Osteocyte (in vitro differentiated cells): ENCODE measurements at regions not wholly inside any gene's neighbourhood (a gene's known extent, or its start where the extent isn't known, plus 50 kb on each side); places are given as distances from the start of the nearest gene placed in this dataset.
"Not testable (repeated sequence)": the region's sequence is repeated elsewhere in the genome, so short reads cannot be mapped to it uniquely, and the experiment has no call there.

ENCODE experiments used
- DNase-seq: peaks from one replicate; pipeline ENCODE4 v3.0.0; 2021; ENCODE audit warnings: mixed read lengths; ENCODE audit not compliant: unreplicated experiment; ENCODE audit errors: extremely low spot score
- H3K27ac Mint-ChIP-seq: one replicate; pipeline ENCODE4 v1.8.0; 2021; ENCODE audit warnings: mild to moderate bottlenecking, mixed read lengths; ENCODE audit not compliant: unreplicated experiment
- H3K27me3 Mint-ChIP-seq: one replicate; pipeline ENCODE4 v1.8.0; 2021; ENCODE audit warnings: mixed read lengths; ENCODE audit not compliant: unreplicated experiment
- H3K36me3 Mint-ChIP-seq: one replicate; pipeline ENCODE4 v1.8.0; 2021; ENCODE audit warnings: mixed read lengths; ENCODE audit not compliant: unreplicated experiment
- H3K4me1 Mint-ChIP-seq: one replicate; pipeline ENCODE4 v1.8.0; 2021; ENCODE audit warnings: mixed read lengths; ENCODE audit not compliant: unreplicated experiment
- H3K4me3 Mint-ChIP-seq: one replicate; pipeline ENCODE4 v1.8.0; 2021; ENCODE audit warnings: mild to moderate bottlenecking, moderate library complexity, mixed read lengths; ENCODE audit not compliant: unreplicated experiment
- H3K9me3 Mint-ChIP-seq: one replicate; pipeline ENCODE4 v1.8.0; 2021; ENCODE audit warnings: mixed read lengths; ENCODE audit not compliant: unreplicated experiment
- TF ChIP-seq, protein P1 (sequence below): fragments of 200-600 bp; sonication (generic); IDR thresholded peaks from 2 replicates; pipeline ENCODE4 v1.5.0; 2021; ENCODE audit warnings: antibody characterized with exemption, mild to moderate bottlenecking, moderate library complexity

GRCh38 chr1:60949154-60949825, 133.1 kb upstream of the NFIA start:
- Mint-ChIP-seq H3K36me3 (no peaks in the 10 kb centered on the region), H3K27ac (no peak overlapping the region), H3K27me3 (no peaks in the 10 kb centered on the region), H3K9me3 (no peaks in the 10 kb centered on the region), H3K4me1 (peaks cover 3% of the 10 kb centered on the region), H3K4me3 (no peak overlapping the region)
- TF ChIP-seq, protein P1, sequence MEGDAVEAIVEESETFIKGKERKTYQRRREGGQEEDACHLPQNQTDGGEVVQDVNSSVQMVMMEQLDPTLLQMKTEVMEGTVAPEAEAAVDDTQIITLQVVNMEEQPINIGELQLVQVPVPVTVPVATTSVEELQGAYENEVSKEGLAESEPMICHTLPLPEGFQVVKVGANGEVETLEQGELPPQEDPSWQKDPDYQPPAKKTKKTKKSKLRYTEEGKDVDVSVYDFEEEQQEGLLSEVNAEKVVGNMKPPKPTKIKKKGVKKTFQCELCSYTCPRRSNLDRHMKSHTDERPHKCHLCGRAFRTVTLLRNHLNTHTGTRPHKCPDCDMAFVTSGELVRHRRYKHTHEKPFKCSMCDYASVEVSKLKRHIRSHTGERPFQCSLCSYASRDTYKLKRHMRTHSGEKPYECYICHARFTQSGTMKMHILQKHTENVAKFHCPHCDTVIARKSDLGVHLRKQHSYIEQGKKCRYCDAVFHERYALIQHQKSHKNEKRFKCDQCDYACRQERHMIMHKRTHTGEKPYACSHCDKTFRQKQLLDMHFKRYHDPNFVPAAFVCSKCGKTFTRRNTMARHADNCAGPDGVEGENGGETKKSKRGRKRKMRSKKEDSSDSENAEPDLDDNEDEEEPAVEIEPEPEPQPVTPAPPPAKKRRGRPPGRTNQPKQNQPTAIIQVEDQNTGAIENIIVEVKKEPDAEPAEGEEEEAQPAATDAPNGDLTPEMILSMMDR: no peak
- no peak for DNase-seq

GRCh38 chr1:60948486-60948885, 133.9 kb upstream of the NFIA start:
- Mint-ChIP-seq H3K9me3 (no peaks in the 10 kb centered on the region), H3K36me3 (no peaks in the 10 kb centered on the region), H3K4me1 (peaks cover 3% of the 10 kb centered on the region), H3K27me3 (no peaks in the 10 kb centered on the region), H3K27ac (no peak overlapping the region), H3K4me3 (no peak overlapping the region)
- no peak for DNase-seq
- TF ChIP-seq, protein P1: no peak

- Mint-ChIP-seq H3K4me3 (no peak overlapping the region), H3K4me1 (peaks cover 3% of the 10 kb centered on the region), H3K36me3 (no peaks in the 10 kb centered on the region), H3K27me3 (no peaks in the 10 kb centered on the region), H3K9me3 (no peaks in the 10 kb centered on the region), H3K27ac (no peak overlapping the region)
- TF ChIP-seq, protein P1: no peak
- DNase-seq: no peak
These were observed 135.0 kb upstream of the NFIA start for GRCh38 chr1:60947367-60947766.

DNA sequence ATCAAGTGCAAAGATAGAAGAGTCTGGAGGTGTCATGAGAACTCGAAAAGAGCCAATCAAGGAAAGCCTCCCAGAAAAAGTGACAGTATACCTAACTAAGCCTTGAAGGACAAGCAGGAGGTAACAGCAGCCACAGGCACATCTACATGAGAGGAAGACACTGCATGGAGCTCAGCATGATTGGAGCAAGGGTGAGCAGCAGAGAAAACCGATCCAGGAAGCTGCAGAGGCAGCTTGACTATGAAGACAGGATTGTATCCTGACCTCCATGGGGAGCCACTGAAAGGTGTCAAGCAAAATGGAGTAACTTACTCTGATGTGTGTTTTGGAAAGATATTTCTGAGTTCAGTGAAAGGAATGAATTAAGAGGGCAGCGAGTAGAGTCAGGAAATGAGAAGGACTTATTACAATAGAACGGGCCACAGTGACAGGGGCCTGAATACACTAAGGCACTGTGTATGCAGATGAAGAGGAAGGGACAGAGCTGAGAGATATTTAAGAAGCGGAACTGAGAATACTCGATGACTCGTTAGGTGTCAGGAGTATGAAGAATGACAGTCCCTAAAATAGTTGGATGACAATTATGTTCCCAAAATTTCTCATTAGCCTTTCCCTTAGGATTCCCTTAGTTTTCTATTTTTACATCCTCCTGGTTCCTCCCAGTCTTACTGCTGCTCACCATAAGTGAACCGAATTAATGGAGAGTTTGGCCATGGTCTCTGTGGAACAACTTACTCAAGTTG, 139.3 kb upstream of the NFIA start:
- Mint-ChIP-seq H3K9me3 (no peaks in the 10 kb centered on the region), H3K27ac (no peak overlapping the region), H3K4me1 (no peaks in the 10 kb centered on the region), H3K4me3 (no peak overlapping the region), H3K36me3 (no peaks in the 10 kb centered on the region), H3K27me3 (no peaks in the 10 kb centered on the region)
- TF ChIP-seq, protein P1: no peak
- no peak for DNase-seq

DNA sequence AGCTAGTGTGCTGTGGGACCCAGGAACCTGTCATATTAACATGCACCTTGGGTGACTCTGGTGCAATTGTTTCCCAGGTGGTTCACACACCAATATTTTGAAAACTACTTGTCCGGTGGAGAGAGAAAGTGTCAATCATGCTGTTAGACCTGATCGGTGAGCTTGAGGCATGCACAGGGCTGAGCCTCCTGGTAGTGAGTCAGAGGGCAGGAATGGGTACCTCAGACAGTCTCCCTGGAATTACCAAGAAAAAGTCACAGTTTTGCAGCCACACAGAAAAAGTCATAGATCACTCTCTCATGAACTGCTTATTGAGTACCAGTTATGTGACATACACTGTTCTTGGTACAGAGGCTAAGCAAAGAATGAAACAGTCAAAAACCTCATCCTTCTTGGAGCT, 140.1 kb upstream of the NFIA start:
- Mint-ChIP-seq H3K9me3 (no peaks in the 10 kb centered on the region), H3K4me3 (no peak overlapping the region), H3K4me1 (no peaks in the 10 kb centered on the region), H3K36me3 (no peaks in the 10 kb centered on the region), H3K27me3 (no peaks in the 10 kb centered on the region), H3K27ac (no peak overlapping the region)
- TF ChIP-seq, protein P1: no peak
- DNase-seq: no peak

- not testable (repeated sequence) for H3K9me3 Mint-ChIP-seq, H3K4me3 Mint-ChIP-seq, H3K36me3 Mint-ChIP-seq, H3K27me3 Mint-ChIP-seq, DNase-seq, H3K27ac Mint-ChIP-seq, H3K4me1 Mint-ChIP-seq
These were observed 141.7 kb upstream of the NFIA start for GRCh38 chr1:60940685-60941084.
